Neutrophil (primary cell): ENCODE measurements at regions not wholly inside any gene's neighbourhood (a gene's known extent, or its start where the extent isn't known, plus 50 kb on each side); places are given as distances from the start of the nearest gene placed in this dataset.

Experiments used
- H3K27ac ChIP-seq: fragments of 200-600 bp; sonication (generic); 2 replicates; pipeline ENCODE4 v1.5.1; 2016; ENCODE audit warnings: mild to moderate bottlenecking, moderate library complexity
- H3K27me3 ChIP-seq: fragments of 200-600 bp; sonication (generic); 2 replicates; pipeline ENCODE4 v1.6.0; 2016; ENCODE audit warnings: mild to moderate bottlenecking
- H3K36me3 ChIP-seq: fragments of 200-600 bp; sonication (generic); 2 replicates; pipeline ENCODE4 v1.5.1; 2017
- H3K4me1 ChIP-seq, 2 experiments: fragments of 200-600 bp in 1 of 2; sonication (generic) in 1 of 2; 1 replicate in 1 of 2; 2 replicates in 1 of 2; pipeline versions ENCODE4 v1.5.1 to v1.6.1; 2013 to 2016; ENCODE audit warnings: low read depth in 1 of 2, low read length in 1 of 2, mild to moderate bottlenecking in 1 of 2, moderate library complexity in 1 of 2; ENCODE audit not compliant: control insufficient read depth in 1 of 2, insufficient read depth in 1 of 2
- H3K4me3 ChIP-seq, 2 experiments: fragments of 200-600 bp in 1 of 2; sonication (generic) in 1 of 2; 1 replicate in 1 of 2; 2 replicates in 1 of 2; pipeline ENCODE4 v1.5.1; 2013 to 2016; ENCODE audit warnings: low read depth in 1 of 2, low read length in 1 of 2, mild to moderate bottlenecking in 1 of 2, moderate library complexity in 1 of 2
- H3K9me3 ChIP-seq: fragments of 200-600 bp; sonication (generic); 2 replicates; pipeline ENCODE4 v1.5.1; 2016
- CTCF ChIP-seq: fragments of 200-600 bp; sonication (generic); IDR thresholded peaks from 2 replicates; pipeline ENCODE4 v1.5.1; 2016; ENCODE audit warnings: antibody characterized with exemption

DNA sequence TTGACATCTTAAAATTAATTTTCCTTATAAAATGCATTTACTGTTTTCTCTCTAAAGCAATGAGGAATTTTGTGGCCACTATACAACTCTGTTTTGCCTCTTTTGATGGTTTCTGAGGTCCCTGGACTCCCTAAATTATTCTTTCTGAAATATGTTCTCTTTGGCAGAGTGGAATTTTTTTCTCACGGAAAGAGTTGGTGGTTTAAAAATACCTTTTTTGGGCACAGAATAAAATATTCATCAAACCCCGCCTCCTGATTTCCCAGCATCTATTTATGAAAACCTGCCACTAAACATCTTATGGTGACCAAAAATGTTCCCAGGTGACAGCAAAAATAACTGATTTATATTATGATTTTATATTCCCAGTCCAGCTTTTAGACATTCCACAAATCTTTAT, 165.3 kb upstream of the SYT6 start:
- Histone ChIP-seq H3K27ac (no peak overlapping the region), H3K4me1 (no peaks in the 10 kb centered on the region)
- no peak for TF ChIP-seq CTCF

DNA sequence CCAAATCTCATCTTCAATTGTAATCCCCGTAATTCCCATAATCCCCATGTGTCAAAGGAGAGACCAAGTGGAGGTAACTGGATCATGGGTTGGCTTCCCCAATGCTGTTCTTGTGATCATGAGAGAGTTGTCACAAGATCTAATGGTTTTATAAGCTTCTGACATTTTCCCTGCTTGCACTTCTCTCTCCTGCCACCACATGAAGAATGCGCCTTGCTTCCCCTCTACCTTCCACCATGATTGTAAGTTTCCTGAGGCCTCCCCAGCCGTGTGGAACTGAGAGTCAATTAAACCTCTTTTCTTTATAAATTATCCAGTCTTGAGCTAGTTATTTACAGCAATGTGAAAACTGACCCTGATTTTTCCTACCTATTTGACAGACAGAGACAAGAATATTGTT, 162.5 kb upstream of the SYT6 start:
- no peaks in the 10 kb centered on the region for H3K9me3 ChIP-seq
- TF ChIP-seq CTCF = no peak
- H3K27me3 ChIP-seq = peaks cover 21% of the 10 kb centered on the region
- H3K4me1 ChIP-seq = no peaks in the 10 kb centered on the region
- no peaks in the 10 kb centered on the region for H3K36me3 ChIP-seq
- no peak overlapping the region for H3K4me3 ChIP-seq
- no peak overlapping the region for H3K27ac ChIP-seq

More for the DNA sequence above, 165.3 kb upstream of the SYT6 start:
- no peak overlapping the region for H3K4me3 ChIP-seq
- no peaks in the 10 kb centered on the region for H3K36me3 ChIP-seq
- H3K27me3 ChIP-seq = peaks cover 21% of the 10 kb centered on the region
- no peaks in the 10 kb centered on the region for H3K9me3 ChIP-seq

DNA sequence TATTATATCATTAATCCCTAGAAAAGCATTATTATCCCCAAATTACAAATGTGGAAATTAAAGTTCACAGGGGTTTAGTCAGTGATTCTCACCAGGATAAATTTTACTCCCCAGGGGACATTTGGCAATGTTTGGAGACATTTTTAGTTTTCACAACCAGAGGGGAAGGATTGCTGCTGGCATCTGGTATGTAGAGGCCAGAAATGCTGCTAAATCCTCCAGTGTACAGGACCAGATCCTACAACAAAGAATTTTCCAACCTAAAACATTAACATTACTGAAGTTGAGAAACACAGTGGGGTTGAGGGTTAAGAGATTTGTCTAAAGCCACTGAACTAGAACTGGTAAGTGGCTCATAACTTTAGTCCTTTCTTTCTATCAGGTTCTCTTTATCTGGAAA, 162.0 kb upstream of the SYT6 start:
- H3K4me3 ChIP-seq = no peak overlapping the region
- TF ChIP-seq CTCF = no peak
- H3K27ac ChIP-seq = no peak overlapping the region
- H3K9me3 ChIP-seq = no peaks in the 10 kb centered on the region
- no peaks in the 10 kb centered on the region for H3K36me3 ChIP-seq
- peaks cover 18% of the 10 kb centered on the region for H3K27me3 ChIP-seq
- H3K4me1 ChIP-seq = no peaks in the 10 kb centered on the region

- TF ChIP-seq CTCF = no peak
- no peak overlapping the region for H3K4me3 ChIP-seq
- peaks cover 15% of the 10 kb centered on the region for H3K27me3 ChIP-seq
- no peaks in the 10 kb centered on the region for H3K9me3 ChIP-seq
- no peak overlapping the region for H3K27ac ChIP-seq
- H3K36me3 ChIP-seq = no peaks in the 10 kb centered on the region
- no peaks in the 10 kb centered on the region for H3K4me1 ChIP-seq
Observed at GRCh38 chr1:114314576-114314975, 160.9 kb upstream of the SYT6 start.

- no peaks in the 10 kb centered on the region for H3K36me3 ChIP-seq
- no peak for TF ChIP-seq CTCF
- H3K27ac ChIP-seq = no peak overlapping the region
- no peaks in the 10 kb centered on the region for H3K4me1 ChIP-seq
- no peak overlapping the region for H3K4me3 ChIP-seq
- peaks cover 11% of the 10 kb centered on the region for H3K27me3 ChIP-seq
- no peaks in the 10 kb centered on the region for H3K9me3 ChIP-seq
Observed at GRCh38 chr1:114314098-114314497, 160.4 kb upstream of the SYT6 start.

DNA sequence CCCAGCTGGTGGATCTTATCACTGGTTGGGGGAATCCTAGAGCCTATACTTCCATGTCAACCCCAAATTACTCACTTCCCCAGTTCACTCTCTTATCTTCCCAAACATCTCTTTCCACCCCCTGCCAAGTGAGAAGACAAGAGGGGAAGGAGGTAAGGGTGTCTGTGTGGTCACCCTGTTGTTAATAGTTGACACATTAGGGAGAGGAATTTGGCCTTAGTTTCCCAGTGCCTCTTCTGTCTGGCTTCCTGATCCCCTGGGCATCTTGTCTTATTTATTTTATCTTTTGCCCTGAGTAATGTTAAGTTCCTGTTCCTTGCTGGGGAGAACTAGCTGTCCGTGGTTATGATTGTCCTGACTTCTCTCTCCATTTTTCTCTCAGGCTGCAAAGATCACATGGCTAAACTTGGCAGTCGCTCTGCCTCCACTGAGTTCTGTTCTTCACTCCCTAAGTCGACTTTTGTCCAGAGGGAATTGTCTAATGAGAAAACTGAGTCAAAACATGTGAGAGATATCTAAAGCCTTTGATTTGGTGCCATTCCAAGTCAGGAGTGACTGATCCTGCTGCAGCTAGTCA, 157.1 kb upstream of the SYT6 start:
- TF ChIP-seq CTCF = no peak
- Histone ChIP-seq H3K4me3 (no peak overlapping the region), H3K36me3 (no peaks in the 10 kb centered on the region), H3K4me1 (no peaks in the 10 kb centered on the region), H3K9me3 (no peaks in the 10 kb centered on the region), H3K27ac (no peak overlapping the region), H3K27me3 (no peaks in the 10 kb centered on the region)
